BJ (cell line): ENCODE measurements at regions not wholly inside any gene's neighbourhood (a gene's known extent, or its start where the extent isn't known, plus 50 kb on each side); places are given as distances from the start of the nearest gene placed in this dataset. TPM values are rescaled to one million over a fixed set of nuclear protein-coding genes. Genes with fewer than 3 reads are reported as not detected.

Experiments
- CTCF ChIA-PET: fragments of 350-600 bp; formaldehyde crosslinking; extraction: SDS; loops from one replicate; lab custom pipeline; 2021; ENCODE audit warnings: antibody characterized with exemption, inconsistent platforms; lab: Yijun Ruan, JAX
- POLR2A ChIA-PET: fragments of 300-600 bp; sonication (Branson Sonifier 250); formaldehyde crosslinking; extraction: SDS; loops from one replicate; lab custom pipeline; 2021; ENCODE audit warnings: antibody characterized with exemption; lab: Charles Lee
- DNase-seq: peaks from one replicate; pipeline ENCODE4 v3.0.0-alpha.2; 2011; ENCODE audit warnings: low read depth
- H3K27me3 ChIP-seq: 2 replicates; pipeline ENCODE4 v1.6.0; 2011; ENCODE audit warnings: low read length; ENCODE audit not compliant: control insufficient read depth, insufficient read depth
- H3K36me3 ChIP-seq: 2 replicates; pipeline ENCODE4 v1.5.1; 2011; ENCODE audit warnings: low read length; ENCODE audit not compliant: control insufficient read depth, insufficient read depth
- H3K4me3 ChIP-seq: 2 replicates; pipeline ENCODE4 v1.5.1; 2011; ENCODE audit warnings: low read depth, mild to moderate bottlenecking, control low read depth, low read length
- small RNA-seq: library from RNA; depleted of rRNA; stranded (forward); fragments of <200 nt; gene quantifications from one replicate; pipeline ENCODE3, GENCODE V24; 2012; ENCODE audit warnings: low replicate concordance, low read depth; ENCODE audit not compliant: insufficient read length
- TF ChIP-seq, protein P1 (sequence below): IDR thresholded peaks from 2 replicates; pipeline ENCODE4 v1.5.1; 2011; ENCODE audit warnings: low read depth, mild to moderate bottlenecking, control low read depth, inconsistent platforms, low read length, moderate library complexity; ENCODE audit not compliant: insufficient read depth

DNA sequence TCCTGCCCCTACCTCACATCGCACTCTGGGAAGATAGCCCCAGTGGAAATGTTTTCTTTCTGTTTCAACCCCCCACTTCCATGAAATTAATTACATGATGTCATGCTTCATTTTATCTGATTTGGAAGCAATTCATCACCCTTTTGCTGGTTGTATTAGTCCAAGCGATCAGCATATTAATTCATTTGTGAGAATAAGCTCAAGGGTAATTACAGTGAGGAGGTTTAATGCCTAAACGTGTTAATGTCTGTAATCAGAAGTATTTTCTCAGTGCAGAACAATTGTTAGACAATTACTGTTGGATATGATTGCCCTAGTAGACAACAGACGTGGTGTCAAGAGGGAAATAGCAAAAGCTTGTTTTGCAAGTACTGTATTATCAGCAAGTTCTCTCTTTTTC lies 746.3 kb downstream of the CPS1 start:
- POLR2A ChIA-PET: no interaction called here
- CTCF ChIA-PET: interaction anchor here (1.1 kb wide), 1 partner anchor 13 kb away, joined by 3 read pairs; no protein-coding TSS in a partner anchor
- TF ChIP-seq, protein P1, sequence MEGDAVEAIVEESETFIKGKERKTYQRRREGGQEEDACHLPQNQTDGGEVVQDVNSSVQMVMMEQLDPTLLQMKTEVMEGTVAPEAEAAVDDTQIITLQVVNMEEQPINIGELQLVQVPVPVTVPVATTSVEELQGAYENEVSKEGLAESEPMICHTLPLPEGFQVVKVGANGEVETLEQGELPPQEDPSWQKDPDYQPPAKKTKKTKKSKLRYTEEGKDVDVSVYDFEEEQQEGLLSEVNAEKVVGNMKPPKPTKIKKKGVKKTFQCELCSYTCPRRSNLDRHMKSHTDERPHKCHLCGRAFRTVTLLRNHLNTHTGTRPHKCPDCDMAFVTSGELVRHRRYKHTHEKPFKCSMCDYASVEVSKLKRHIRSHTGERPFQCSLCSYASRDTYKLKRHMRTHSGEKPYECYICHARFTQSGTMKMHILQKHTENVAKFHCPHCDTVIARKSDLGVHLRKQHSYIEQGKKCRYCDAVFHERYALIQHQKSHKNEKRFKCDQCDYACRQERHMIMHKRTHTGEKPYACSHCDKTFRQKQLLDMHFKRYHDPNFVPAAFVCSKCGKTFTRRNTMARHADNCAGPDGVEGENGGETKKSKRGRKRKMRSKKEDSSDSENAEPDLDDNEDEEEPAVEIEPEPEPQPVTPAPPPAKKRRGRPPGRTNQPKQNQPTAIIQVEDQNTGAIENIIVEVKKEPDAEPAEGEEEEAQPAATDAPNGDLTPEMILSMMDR: no peak
- Histone ChIP-seq H3K4me3 (no peak overlapping the region), H3K27me3 (no peaks in the 10 kb centered on the region), H3K36me3 (no peaks in the 10 kb centered on the region)
- DNase-seq: no peak

DNA sequence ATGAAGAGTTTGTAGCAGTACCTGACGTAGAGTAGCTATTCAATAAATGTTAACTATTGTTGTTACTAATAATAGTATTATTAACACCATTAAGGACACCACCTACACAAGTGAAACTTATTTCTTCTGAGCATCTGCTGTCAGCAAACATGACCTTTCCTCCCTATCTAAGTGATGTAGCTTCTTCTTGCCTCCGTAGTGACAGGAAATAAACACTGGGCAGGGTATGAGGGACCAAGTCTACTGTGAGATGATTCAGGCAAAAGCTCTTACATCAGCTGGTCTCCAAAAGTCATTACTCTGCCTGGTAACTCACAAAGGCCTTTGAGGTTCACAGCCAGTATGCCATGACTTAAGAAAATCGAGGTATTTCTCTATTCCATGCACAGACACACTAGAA lies 750.5 kb downstream of the CPS1 start:
- Histone ChIP-seq H3K4me3 (no peak overlapping the region), H3K36me3 (no peaks in the 10 kb centered on the region), H3K27me3 (no peaks in the 10 kb centered on the region)
- CTCF ChIA-PET: no interaction called here
- POLR2A ChIA-PET: no interaction called here
- DNase-seq: no peak
- TF ChIP-seq, protein P1: no peak

Small RNA genes in the stretch of these regions (small RNA-seq; reads per million reads assigned to genes)
- not detected for gene AC013404.1
